ENCODE measurements at regions not wholly inside any gene's neighbourhood (a gene's known extent, or its start where the extent isn't known, plus 50 kb on each side); places are given as distances from the start of the nearest gene placed in this dataset.
"Not testable (repeated sequence)": the region's sequence is repeated elsewhere in the genome, so short reads cannot be mapped to it uniquely, and the experiment has no call there.

DNA sequence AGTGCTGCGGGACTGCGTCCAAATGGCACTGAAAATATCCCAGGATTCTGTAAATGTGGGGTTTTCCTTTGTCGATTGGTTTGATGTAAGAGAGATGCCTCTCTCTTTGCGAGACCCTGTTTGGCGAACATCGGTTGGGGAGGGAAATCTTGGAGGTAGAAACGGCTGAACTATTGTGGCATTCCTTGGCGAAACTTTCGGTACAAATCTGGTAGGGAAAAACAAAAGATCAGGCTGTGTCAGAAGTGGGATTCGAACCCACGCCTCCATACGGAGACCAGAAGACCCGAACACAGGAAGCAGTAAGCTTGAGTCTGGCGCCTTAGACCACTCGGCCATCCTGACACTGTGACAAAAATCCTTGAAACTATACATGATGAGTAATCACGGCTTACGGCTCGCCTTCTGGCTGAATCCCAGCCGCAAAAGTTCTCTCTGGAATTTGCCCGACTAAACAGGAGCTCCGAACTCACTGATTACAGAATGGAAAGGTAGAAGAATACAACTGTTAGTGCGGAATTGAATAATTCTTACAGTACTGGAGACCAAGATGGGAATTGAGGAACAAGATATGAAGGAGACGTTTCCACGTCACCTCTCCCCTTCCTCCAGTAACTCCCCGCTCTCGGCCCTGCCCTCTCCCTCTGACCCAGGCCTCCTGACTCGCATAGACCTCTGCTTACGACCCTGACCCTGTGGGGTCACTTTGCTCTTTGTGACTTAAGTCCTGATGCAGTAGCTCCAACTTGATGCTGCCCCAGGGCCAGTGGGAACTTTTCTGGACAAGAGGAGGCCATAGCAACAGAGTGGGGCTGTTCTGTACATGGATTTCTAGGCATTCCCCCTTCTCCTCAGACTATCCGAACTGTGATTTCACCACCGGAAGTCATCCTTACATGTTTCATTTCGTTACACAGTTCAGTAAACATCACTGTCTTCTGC, 132.8 kb upstream of the ZNF184 start:
- Histone ChIP-seq H3K4me3 (ENCODE audit: insufficient read depth, low read depth, low read length) (peak overlapping the region; percentile 64), H3K4me1 (ENCODE audit: control insufficient read depth, insufficient read depth, low read length) (no peaks in the 10 kb centered on the region), H3K27me3 (ENCODE audit: control insufficient read depth, insufficient read depth, low read length, poor library complexity, severe bottlenecking) (peaks cover 29% of the 10 kb centered on the region), H3K27ac (ENCODE audit: insufficient read depth, low read depth, low read length, poor library complexity, severe bottlenecking) (no peak overlapping the region), H3K36me3 (ENCODE audit: control insufficient read depth, insufficient read depth, low read length) (no peaks in the 10 kb centered on the region), H3K9me3 (ENCODE audit: control insufficient read depth, low read length) (no peaks in the 10 kb centered on the region)
- WGBS, 2 experiments, result 6 to 7% methylated on average over 31 of the region's 31 CpGs

DNA sequence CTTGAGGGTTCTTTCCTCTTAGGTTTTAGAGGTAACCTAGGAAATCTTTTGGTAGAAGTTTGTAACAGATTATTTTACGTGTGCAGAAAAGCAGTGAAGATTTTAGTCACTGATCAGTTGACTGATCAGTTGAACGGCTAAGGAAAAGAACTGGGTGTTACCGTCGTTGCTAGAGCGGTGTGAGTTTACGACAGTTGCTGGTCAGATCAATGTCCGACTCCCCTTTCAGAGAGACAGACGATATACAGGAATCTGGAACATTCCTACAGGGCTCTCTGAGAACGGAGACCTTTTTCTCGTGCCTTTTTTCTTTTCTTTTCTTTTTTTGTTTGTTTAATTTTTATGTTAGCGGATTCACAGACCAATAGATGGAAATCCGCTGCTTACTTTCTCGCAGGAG, 132.1 kb upstream of the ZNF184 start:
- WGBS, 2 experiments, result 1 to 2% methylated on average over 13 of the region's 13 CpGs
- Histone ChIP-seq H3K4me3 (ENCODE audit: insufficient read depth, low read depth, low read length) (peak overlapping the region; percentile 64), H3K4me1 (ENCODE audit: control insufficient read depth, insufficient read depth, low read length) (no peaks in the 10 kb centered on the region), H3K27ac (ENCODE audit: insufficient read depth, low read depth, low read length, poor library complexity, severe bottlenecking) (no peak overlapping the region), H3K36me3 (ENCODE audit: control insufficient read depth, insufficient read depth, low read length) (no peaks in the 10 kb centered on the region), H3K9me3 (ENCODE audit: control insufficient read depth, low read length) (no peaks in the 10 kb centered on the region), H3K27me3 (ENCODE audit: control insufficient read depth, insufficient read depth, low read length, poor library complexity, severe bottlenecking) (peaks cover 36% of the 10 kb centered on the region)

DNA sequence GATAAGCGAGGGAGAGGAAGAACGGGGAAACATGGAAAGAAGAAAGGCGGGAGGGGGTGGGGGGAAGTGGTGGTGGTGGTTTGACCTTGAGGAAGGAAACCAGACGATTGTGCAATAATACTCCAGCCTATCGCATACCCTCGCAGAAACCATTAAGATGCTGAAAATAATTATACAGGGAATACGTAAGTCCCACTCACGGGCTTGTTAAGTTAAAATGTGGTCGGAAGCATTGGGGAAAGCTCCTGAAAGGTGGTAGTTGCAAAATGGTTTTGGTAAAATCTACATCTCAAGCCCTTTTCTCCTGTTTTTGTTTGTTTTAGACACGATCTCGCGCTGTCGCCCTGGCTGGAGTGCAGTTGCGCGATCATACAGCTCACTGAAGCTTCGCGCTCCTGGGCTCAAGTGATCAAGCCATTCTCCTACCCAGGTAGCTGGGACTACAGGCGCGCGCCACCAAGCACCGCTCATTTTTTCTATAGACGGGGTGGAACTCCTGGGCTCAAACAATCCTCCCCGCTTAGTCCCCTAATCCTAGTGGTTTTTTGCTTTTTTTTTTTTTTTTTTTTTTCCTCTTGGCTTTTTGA, 128.9 kb upstream of the ZNF184 start:
- Histone ChIP-seq H3K4me1 (ENCODE audit: control insufficient read depth, insufficient read depth, low read length) (no peaks in the 10 kb centered on the region), H3K27ac (ENCODE audit: insufficient read depth, low read depth, low read length, poor library complexity, severe bottlenecking) (no peak overlapping the region), H3K36me3 (ENCODE audit: control insufficient read depth, insufficient read depth, low read length) (no peaks in the 10 kb centered on the region), H3K4me3 (ENCODE audit: insufficient read depth, low read depth, low read length) (peak overlapping the region; percentile 19), H3K9me3 (ENCODE audit: control insufficient read depth, low read length) (no peaks in the 10 kb centered on the region), H3K27me3 (ENCODE audit: control insufficient read depth, insufficient read depth, low read length, poor library complexity, severe bottlenecking) (peaks cover 60% of the 10 kb centered on the region)
- WGBS, 2 experiments, result 6 to 8% methylated on average over 21 to 23 of the region's 23 CpGs

DNA sequence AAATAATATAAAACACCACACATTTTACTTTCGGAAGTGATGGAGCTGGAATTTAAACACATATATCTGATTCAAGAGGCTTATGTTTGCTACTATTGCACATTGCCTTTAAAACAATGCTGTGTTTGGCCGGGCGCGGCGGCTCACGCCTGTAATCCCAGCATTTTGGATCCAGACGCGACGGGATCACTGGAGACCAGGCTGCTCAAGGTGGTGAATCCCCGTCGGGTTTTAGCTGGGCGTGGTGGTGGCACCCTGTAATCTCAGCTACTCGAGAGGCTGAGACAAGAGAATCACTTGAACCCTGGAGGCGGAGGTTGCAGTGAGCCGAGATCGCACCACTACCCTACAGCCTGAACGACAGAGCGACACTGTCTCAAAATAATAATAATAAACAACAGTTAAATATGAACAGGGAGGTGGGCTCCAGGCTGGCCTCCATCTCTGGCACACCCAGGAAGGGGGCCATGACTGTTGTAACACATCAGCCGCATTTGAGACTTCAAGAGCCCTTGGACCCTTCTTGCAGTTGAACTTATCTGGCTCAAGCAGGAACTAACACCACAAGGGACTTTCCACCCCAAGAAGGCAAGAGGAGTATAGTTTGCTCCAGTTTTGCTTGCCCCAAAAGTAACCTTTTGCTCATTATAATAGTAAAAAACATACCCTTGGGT, 127.1 kb upstream of the ZNF184 start:
- Histone ChIP-seq H3K4me1 (ENCODE audit: control insufficient read depth, insufficient read depth, low read length) (no peaks in the 10 kb centered on the region), H3K36me3 (ENCODE audit: control insufficient read depth, insufficient read depth, low read length) (no peaks in the 10 kb centered on the region), H3K27ac (ENCODE audit: insufficient read depth, low read depth, low read length, poor library complexity, severe bottlenecking) (no peak overlapping the region), H3K9me3 (ENCODE audit: control insufficient read depth, low read length) (no peaks in the 10 kb centered on the region), H3K4me3 (ENCODE audit: insufficient read depth, low read depth, low read length) (no peak overlapping the region), H3K27me3 (ENCODE audit: control insufficient read depth, insufficient read depth, low read length, poor library complexity, severe bottlenecking) (peaks cover 72% of the 10 kb centered on the region)
- WGBS, 2 experiments, result 89 to 94% methylated on average over 19 of the region's 19 CpGs

DNA sequence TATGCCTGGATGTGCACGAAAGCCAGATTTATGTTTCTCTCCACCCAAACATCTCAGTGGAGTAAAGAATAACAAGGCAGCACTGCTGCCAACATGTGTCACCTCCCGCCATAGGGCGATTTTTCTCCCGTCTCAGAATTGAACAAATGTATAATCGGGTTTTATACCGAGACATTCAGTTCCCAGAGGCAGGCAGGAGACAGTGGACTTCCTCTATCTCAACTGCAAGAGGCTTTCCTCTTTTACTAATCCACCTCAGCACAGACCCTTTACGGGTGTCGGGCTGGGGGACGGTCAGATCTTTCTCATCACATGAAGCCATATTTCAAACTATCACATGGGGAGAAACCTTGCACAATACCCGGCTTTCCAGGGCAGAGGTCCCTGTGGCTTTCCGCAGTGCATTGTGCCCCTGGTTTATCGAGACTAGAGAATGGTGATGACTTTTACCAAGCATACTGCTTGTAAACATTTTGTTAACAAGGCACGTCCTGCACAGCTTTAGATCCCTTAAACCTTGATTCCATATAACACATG, 124.2 kb upstream of the ZNF184 start:
- H3K4me1 ChIP-seq (ENCODE audit: control insufficient read depth, insufficient read depth, low read length); H3K36me3 ChIP-seq (ENCODE audit: control insufficient read depth, insufficient read depth, low read length); H3K27ac ChIP-seq (ENCODE audit: insufficient read depth, low read depth, low read length, poor library complexity, severe bottlenecking); H3K9me3 ChIP-seq (ENCODE audit: control insufficient read depth, low read length); H3K4me3 ChIP-seq (ENCODE audit: insufficient read depth, low read depth, low read length): not testable (repeated sequence)
- WGBS, 2 experiments, result 80 to 85% methylated on average over 13 of the region's 13 CpGs
- peaks cover 81% of the 10 kb centered on the region for H3K27me3 ChIP-seq (ENCODE audit: control insufficient read depth, insufficient read depth, low read length, poor library complexity, severe bottlenecking)

DNA sequence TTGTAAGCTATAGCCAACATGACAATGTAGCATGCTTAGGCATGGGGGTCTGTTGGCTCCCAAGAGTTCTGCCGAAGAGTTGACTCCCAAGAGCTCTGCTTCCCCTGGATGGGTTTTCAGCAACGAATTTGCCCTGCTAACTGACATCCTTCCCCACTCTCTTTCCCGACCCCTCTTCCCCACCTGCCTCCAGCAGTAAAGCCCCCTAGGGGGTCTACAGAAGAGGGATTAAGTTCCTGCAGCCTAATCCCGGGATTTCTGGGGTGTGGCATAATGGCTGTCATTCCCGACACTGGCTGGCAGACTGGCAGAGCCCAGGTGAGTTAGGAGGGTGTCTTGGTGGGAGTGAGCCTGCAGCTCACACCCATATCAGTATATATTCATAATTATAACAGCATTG, 121.0 kb upstream of the ZNF184 start:
- Histone ChIP-seq H3K27me3 (ENCODE audit: control insufficient read depth, insufficient read depth, low read length, poor library complexity, severe bottlenecking) (peaks cover 50% of the 10 kb centered on the region), H3K4me3 (ENCODE audit: insufficient read depth, low read depth, low read length) (peak overlapping the region; percentile 50), H3K36me3 (ENCODE audit: control insufficient read depth, insufficient read depth, low read length) (no peaks in the 10 kb centered on the region), H3K4me1 (ENCODE audit: control insufficient read depth, insufficient read depth, low read length) (no peaks in the 10 kb centered on the region), H3K27ac (ENCODE audit: insufficient read depth, low read depth, low read length, poor library complexity, severe bottlenecking) (no peak overlapping the region), H3K9me3 (ENCODE audit: control insufficient read depth, low read length) (no peaks in the 10 kb centered on the region)
- 8 to 11% methylated on average over 5 of the region's 5 CpGs for WGBS, 2 experiments

DNA sequence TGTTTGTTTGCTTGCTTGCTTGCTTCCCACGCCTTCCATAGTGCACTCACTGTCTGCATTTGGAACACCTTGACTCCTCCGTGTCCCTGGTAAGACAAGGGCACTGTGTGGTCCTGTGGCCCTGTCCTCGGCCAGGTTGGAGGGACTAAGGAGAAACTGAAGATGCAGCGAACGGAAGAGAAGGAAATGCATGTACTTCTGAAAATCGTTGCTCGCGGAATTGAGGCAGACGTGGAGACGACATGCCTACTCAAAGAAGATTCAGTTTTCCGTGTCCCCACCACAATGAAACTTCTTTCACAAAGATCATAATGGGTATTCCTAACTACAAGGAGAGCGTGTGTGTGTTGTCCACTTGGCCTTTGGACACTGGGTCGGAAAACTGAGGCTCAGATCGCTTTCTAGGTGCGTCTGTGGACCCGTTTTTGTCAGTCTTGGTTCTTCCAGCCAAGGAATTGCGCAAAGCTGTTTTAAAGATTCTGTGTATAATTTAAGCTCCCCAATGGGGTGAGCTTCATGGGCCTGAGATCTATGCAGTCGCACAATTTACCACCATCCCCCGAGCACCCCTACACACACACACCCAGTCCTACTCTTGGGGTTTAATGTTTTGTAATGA, 120.4 kb upstream of the ZNF184 start:
- peaks cover 45% of the 10 kb centered on the region for H3K27me3 ChIP-seq (ENCODE audit: control insufficient read depth, insufficient read depth, low read length, poor library complexity, severe bottlenecking)
- peak overlapping the region; percentile 50 for H3K4me3 ChIP-seq (ENCODE audit: insufficient read depth, low read depth, low read length)
- no peak overlapping the region for H3K27ac ChIP-seq (ENCODE audit: insufficient read depth, low read depth, low read length, poor library complexity, severe bottlenecking)
- no peaks in the 10 kb centered on the region for H3K9me3 ChIP-seq (ENCODE audit: control insufficient read depth, low read length)
- WGBS, 2 experiments, result 5 to 7% methylated on average over 18 to 19 of the region's 19 CpGs
- no peaks in the 10 kb centered on the region for H3K36me3 ChIP-seq (ENCODE audit: control insufficient read depth, insufficient read depth, low read length)
- no peaks in the 10 kb centered on the region for H3K4me1 ChIP-seq (ENCODE audit: control insufficient read depth, insufficient read depth, low read length)

DNA sequence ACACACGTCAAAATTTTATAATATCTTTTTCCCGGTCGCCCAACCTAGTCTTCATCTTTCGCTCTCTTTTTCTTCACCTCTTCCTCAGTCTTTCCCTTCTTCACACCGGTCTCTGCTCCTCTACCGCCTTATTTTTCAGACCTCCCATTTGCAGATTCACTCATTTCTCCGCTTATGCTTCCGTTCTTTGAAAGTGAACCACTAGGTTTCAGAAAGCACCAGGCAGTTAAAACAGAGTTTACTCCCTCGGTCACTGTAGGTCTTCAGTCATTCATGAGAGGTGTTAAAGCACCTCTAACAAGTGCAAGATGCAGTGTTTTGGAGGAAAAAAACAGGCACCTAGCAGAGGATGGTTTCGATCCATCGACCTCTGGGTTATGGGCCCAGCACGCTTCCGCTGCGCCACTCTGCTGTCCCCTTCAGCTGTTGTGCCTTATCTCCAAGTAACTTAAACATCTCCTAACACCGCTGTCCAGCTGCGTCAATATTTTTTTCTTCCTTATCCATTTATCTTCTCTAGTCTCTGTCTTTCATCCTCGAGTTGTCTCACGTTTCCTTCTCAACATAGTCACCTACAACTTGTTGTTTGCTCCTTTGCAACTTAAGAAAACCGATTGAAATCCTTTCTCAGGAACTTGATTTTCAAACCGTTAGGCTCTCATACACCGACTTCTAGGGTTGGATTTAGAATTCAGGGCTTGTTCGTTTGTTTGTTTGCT, 119.7 kb upstream of the ZNF184 start:
- Histone ChIP-seq H3K27me3 (ENCODE audit: control insufficient read depth, insufficient read depth, low read length, poor library complexity, severe bottlenecking) (peaks cover 39% of the 10 kb centered on the region), H3K27ac (ENCODE audit: insufficient read depth, low read depth, low read length, poor library complexity, severe bottlenecking) (no peak overlapping the region), H3K4me1 (ENCODE audit: control insufficient read depth, insufficient read depth, low read length) (no peaks in the 10 kb centered on the region), H3K4me3 (ENCODE audit: insufficient read depth, low read depth, low read length) (peak overlapping the region; percentile 50), H3K36me3 (ENCODE audit: control insufficient read depth, insufficient read depth, low read length) (no peaks in the 10 kb centered on the region), H3K9me3 (ENCODE audit: control insufficient read depth, low read length) (no peaks in the 10 kb centered on the region)
- whole genome bisulfite sequencing, 2 experiments, result 1% methylated on average over 22 of the region's 22 CpGs

DNA sequence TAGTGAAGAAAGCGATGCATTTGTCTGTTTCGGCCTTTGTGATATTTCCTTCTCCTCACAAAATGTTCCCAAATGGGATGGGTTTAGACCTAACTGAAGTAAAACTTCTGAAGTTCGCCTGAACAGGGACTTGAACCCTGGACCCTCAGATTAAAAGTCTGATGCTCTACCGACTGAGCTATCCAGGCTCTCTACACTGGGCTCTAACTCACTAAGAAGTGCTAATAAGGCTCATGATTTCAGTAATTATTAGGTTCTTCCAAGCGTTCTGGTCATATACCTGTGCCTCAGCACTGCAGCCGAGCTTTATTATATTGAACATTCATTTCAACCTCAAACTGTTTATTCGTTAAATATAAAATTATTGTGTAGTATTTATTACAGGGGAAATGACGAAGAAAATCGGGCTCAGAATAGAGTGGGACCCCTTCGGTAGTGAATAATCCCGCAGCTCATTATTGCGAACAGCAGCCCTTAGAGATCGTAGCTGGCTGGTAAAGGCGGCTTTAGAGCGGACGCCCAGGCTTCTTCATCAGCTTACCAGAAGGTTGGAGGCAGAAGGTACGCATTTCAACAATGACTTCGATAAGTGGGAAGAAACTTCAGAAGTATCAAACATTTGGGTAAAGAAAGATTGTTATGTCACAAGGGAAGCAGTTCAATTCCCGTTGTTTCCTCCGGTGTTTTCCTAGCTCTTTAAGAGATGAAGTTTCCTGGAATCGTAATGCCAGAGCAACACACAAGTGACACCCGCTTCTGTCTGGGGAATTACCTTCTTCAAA, 119.0 kb upstream of the ZNF184 start:
- H3K27ac ChIP-seq (ENCODE audit: insufficient read depth, low read depth, low read length, poor library complexity, severe bottlenecking), result no peak overlapping the region

More for the DNA sequence above, 119.0 kb upstream of the ZNF184 start:
- 8% methylated on average over 20 to 21 of the region's 22 CpGs for WGBS, 2 experiments
- Histone ChIP-seq H3K9me3 (ENCODE audit: control insufficient read depth, low read length) (no peaks in the 10 kb centered on the region), H3K27me3 (ENCODE audit: control insufficient read depth, insufficient read depth, low read length, poor library complexity, severe bottlenecking) (peaks cover 39% of the 10 kb centered on the region), H3K4me1 (ENCODE audit: control insufficient read depth, insufficient read depth, low read length) (no peaks in the 10 kb centered on the region), H3K4me3 (ENCODE audit: insufficient read depth, low read depth, low read length) (peak overlapping the region; percentile 50), H3K36me3 (ENCODE audit: control insufficient read depth, insufficient read depth, low read length) (no peaks in the 10 kb centered on the region)

Measured in ectodermal cell (in vitro differentiated cells).